ENCODE measurements at regions not wholly inside any gene's neighbourhood (a gene's known extent, or its start where the extent isn't known, plus 50 kb on each side); places are given as distances from the start of the nearest gene placed in this dataset.

DNA sequence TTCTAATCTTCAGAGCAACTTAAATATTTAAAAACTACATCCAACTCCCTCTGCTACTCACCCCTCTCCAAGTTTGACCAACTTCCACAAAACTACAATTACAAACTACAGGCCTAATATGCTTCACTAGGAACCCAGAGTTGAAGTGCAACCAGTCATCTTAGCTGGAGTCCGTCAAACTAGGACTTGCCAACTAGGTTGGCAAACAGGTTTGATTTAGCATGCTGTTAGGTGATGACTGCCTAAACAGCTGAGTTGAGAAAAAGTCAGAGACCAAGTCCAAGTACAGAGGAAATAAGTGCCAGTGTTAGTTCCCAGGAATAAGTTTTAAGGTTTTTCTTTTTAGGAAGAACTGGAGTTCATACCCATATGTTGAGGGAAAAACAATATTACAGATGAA lies 1109.0 kb downstream of the TUSC7 start:
- Histone ChIP-seq H3K79me2 (ENCODE audit: low read length) (no peaks in the 10 kb centered on the region), H3K27me3 (ENCODE audit: low read length) (no peaks in the 10 kb centered on the region), H3K4me1 (ENCODE audit: insufficient read depth, low read length) (no peaks in the 10 kb centered on the region), H2AFZ (ENCODE audit: low read length) (no peak overlapping the region), H3K4me2 (ENCODE audit: low read length) (no peak overlapping the region), H3K27ac (ENCODE audit: low read length) (no peak overlapping the region), H3F3A (ENCODE audit: low read length, unreplicated experiment) (no peaks in the 10 kb centered on the region), H3K9me3 (ENCODE audit: low read length) (peaks cover 18% of the 10 kb centered on the region; the same call in 1 of the 2 replicates), H3K9me2 (replicated peaks; ENCODE audit: low read length) (no peaks in the 10 kb centered on the region), H3K4me3 (ENCODE audit: low read length) (no peak overlapping the region), H3K9ac (ENCODE audit: low read length) (no peak overlapping the region), H4K20me1 (ENCODE audit: low read length) (no peaks in the 10 kb centered on the region), H3K36me3 (ENCODE audit: low read depth, low read length) (no peaks in the 10 kb centered on the region)
- ATAC-seq (no peak), DNase-seq (no peak)
- intact Hi-C loops (cut with micrococcal nuclease) = no loop called here
- ChIA-PET POLR2A (ENCODE audit: unreplicated experiment) (no interaction called here), CTCF (no interaction called here)
- TF ChIP-seq EZH2phosphoT487 (IDR thresholded peaks at IDR 0.05; ENCODE audit: borderline replicate concordance, low read length) = no peak
- TF ChIP-seq, protein P1, sequence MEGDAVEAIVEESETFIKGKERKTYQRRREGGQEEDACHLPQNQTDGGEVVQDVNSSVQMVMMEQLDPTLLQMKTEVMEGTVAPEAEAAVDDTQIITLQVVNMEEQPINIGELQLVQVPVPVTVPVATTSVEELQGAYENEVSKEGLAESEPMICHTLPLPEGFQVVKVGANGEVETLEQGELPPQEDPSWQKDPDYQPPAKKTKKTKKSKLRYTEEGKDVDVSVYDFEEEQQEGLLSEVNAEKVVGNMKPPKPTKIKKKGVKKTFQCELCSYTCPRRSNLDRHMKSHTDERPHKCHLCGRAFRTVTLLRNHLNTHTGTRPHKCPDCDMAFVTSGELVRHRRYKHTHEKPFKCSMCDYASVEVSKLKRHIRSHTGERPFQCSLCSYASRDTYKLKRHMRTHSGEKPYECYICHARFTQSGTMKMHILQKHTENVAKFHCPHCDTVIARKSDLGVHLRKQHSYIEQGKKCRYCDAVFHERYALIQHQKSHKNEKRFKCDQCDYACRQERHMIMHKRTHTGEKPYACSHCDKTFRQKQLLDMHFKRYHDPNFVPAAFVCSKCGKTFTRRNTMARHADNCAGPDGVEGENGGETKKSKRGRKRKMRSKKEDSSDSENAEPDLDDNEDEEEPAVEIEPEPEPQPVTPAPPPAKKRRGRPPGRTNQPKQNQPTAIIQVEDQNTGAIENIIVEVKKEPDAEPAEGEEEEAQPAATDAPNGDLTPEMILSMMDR (conservative IDR thresholded peaks at IDR 0.05; ENCODE audit: low read depth, low read length) = no peak
- TF ChIP-seq EZH2 (IDR thresholded peaks at IDR 0.05; ENCODE audit: low read length, unreplicated experiment) = no peak
- BruUV-seq (replicated peaks) = no TSS peak

DNA sequence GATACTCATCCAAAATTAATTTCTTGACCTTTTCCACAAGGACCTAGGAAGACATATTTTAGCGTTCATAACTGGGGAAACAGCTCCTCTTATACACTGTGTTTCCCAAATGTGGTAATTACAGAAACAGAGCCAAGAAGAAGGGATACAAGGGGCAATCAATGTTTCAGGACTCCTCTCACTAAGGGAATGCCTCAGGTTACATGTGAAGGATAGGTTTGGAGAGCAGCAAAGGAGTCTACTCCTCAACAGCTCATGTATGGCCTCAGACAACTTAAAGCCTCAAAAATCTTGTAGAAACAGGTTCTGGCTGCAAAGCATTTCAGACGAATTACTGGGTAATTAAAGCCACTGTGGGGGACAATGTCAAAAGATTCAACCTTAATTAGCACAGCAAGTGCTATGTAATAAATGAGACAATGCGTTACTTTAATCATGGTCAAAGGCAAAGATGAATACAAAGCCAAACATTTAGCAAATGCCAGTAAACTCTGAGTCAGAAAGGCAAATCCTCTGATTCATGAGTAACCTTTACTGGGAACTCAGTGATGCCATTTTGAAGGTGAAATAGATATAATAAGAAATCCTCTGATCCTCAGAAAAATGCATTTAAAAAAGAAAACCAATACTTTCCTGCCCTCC lies 1111.2 kb downstream of the TUSC7 start:
- Histone ChIP-seq H3K9ac (ENCODE audit: low read length) (no peak overlapping the region), H3K4me1 (ENCODE audit: insufficient read depth, low read length) (no peaks in the 10 kb centered on the region), H3F3A (ENCODE audit: low read length, unreplicated experiment) (no peaks in the 10 kb centered on the region), H3K9me2 (replicated peaks; ENCODE audit: low read length) (no peaks in the 10 kb centered on the region), H3K9me3 (ENCODE audit: low read length) (peaks cover 18% of the 10 kb centered on the region), H4K20me1 (ENCODE audit: low read length) (no peaks in the 10 kb centered on the region), H2AFZ (ENCODE audit: low read length) (no peak overlapping the region), H3K36me3 (ENCODE audit: low read depth, low read length) (no peaks in the 10 kb centered on the region), H3K27me3 (ENCODE audit: low read length) (no peaks in the 10 kb centered on the region), H3K4me3 (ENCODE audit: low read length) (no peak overlapping the region), H3K27ac (ENCODE audit: low read length) (no peak overlapping the region), H3K79me2 (ENCODE audit: low read length) (no peaks in the 10 kb centered on the region), H3K4me2 (ENCODE audit: low read length) (no peak overlapping the region)
- BruUV-seq (replicated peaks) = no TSS peak
- DNase-seq (peak; percentile 16), ATAC-seq (no peak)
- CTCF ChIA-PET = no interaction called here
- TF ChIP-seq, protein P1 (conservative IDR thresholded peaks at IDR 0.05; ENCODE audit: low read depth, low read length) = no peak
- TF ChIP-seq EZH2phosphoT487 (IDR thresholded peaks at IDR 0.05; ENCODE audit: borderline replicate concordance, low read length) (no peak), EZH2 (IDR thresholded peaks at IDR 0.05; ENCODE audit: low read length, unreplicated experiment) (no peak)
- POLR2A ChIA-PET (ENCODE audit: unreplicated experiment) = no interaction called here
- intact Hi-C loops (cut with micrococcal nuclease) = no loop called here

DNA sequence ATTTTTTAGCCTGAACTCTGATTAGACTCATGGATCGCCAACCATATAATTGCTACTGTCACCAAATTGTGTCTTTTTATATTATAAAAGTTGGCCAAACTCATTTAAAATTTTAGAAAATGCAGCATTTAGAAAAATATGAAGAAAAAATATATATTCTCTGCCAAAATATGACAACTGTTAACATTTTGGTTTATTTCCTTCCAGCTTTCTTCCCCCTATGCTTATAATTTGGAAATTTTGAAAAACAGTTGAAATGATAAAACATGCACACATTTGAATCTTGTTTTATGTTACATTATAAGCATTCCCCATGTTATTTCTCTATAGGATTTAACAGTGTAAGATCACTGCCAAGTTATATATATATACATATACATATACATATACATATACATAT lies 1112.8 kb downstream of the TUSC7 start:
- intact Hi-C loops (cut with micrococcal nuclease) = no loop called here
- ChIA-PET POLR2A (ENCODE audit: unreplicated experiment) (no interaction called here), CTCF (no interaction called here)
- ATAC-seq = no peak
- H3K9ac ChIP-seq (ENCODE audit: low read length) = no peak overlapping the region
- DNase-seq = no peak
- H3K4me1 ChIP-seq (ENCODE audit: insufficient read depth, low read length) = no peaks in the 10 kb centered on the region
- H3F3A ChIP-seq (ENCODE audit: low read length, unreplicated experiment) = no peaks in the 10 kb centered on the region
- H3K27me3 ChIP-seq (ENCODE audit: low read length) = no peaks in the 10 kb centered on the region
- no peak overlapping the region for H2AFZ ChIP-seq (ENCODE audit: low read length)
- peaks cover 24% of the 10 kb centered on the region for H3K9me3 ChIP-seq (ENCODE audit: low read length)
- BruUV-seq (replicated peaks) = no TSS peak
- H3K4me2 ChIP-seq (ENCODE audit: low read length) = no peak overlapping the region
- TF ChIP-seq EZH2phosphoT487 (IDR thresholded peaks at IDR 0.05; ENCODE audit: borderline replicate concordance, low read length) = no peak
- no peak for TF ChIP-seq EZH2 (IDR thresholded peaks at IDR 0.05; ENCODE audit: low read length, unreplicated experiment)
- no peaks in the 10 kb centered on the region for H3K79me2 ChIP-seq (ENCODE audit: low read length)
- no peak overlapping the region for H3K27ac ChIP-seq (ENCODE audit: low read length)
- H3K4me3 ChIP-seq (ENCODE audit: low read length) = no peak overlapping the region
- H3K36me3 ChIP-seq (ENCODE audit: low read depth, low read length) = no peaks in the 10 kb centered on the region
- no peaks in the 10 kb centered on the region for H3K9me2 ChIP-seq (replicated peaks; ENCODE audit: low read length)
- H4K20me1 ChIP-seq (ENCODE audit: low read length) = no peaks in the 10 kb centered on the region

Data from PC-3 (cell line).